ENCODE measurements at regions not wholly inside any gene's neighbourhood (a gene's known extent, or its start where the extent isn't known, plus 50 kb on each side); places are given as distances from the start of the nearest gene placed in this dataset.

DNA sequence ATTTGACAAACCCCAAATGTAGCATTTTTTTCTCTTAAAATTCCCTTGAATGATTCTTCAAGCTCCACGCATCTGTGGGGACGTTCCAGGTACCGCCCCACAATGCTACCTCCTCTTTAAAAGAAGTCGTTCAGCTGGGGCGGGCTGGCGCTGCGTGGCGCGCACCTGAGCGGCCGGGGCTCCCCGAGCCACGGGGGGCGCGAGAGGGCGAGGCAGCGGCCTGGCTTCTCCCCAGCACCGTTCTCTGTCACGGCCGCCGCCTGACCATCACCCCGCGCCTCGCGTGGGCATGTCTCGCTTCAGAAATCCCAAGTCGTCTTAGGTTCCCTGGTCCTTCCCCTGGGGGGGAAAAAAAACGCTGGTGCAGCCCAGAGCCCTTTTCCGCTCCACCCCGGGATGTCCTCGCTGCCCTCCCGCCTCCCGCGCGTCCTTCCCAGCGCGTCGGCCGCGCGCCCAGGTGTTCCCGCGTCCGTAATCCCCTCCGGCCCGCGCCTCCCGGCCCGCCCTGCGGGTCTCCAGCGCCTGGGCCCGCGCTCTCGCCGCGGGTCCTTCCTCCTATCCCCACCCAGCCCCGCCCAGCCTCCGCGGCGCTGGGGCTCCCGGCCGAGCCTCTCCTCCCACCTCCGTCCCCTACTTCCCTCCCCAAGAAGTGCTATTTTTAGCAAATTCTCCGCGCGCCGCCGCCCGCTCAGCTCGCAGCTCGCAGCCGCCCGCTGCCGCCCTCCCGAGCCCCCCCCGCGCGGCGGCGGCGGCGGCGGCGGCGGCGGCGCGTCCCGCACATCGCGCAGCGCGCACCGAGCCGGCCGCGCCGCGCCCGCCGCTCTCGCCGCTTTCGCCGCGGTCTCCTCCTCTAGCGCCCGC is 58.7 kb upstream of the PRPS1L1 start (continued):
- TF ChIP-seq PRDM15 (CRISPR knock-in tag; IDR thresholded peaks at IDR 0.05), result peak; percentile 51; the same call in 1 of the 2 replicates
- no peak for TF ChIP-seq NFATC4 (CRISPR knock-in tag; IDR thresholded peaks at IDR 0.05)
- TF ChIP-seq, protein P1, sequence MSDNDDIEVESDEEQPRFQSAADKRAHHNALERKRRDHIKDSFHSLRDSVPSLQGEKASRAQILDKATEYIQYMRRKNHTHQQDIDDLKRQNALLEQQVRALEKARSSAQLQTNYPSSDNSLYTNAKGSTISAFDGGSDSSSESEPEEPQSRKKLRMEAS (CRISPR knock-in tag; IDR thresholded peaks at IDR 0.05), result 0 out of 2 replicates have a peak, but pooled peaks have one; percentile 13
- TF ChIP-seq NFE2L1 (CRISPR knock-in tag; IDR thresholded peaks at IDR 0.05), result no peak
- 0 out of 2 replicates have a peak, but pooled peaks have one; percentile 27 for TF ChIP-seq TCF7 (CRISPR knock-in tag; IDR thresholded peaks at IDR 0.05; ENCODE audit: low read depth)
- TF ChIP-seq ETV6 (CRISPR knock-in tag; IDR thresholded peaks at IDR 0.05), result 0 out of 2 replicates have a peak, but pooled peaks have one; percentile 11
- TF ChIP-seq, protein P2, sequence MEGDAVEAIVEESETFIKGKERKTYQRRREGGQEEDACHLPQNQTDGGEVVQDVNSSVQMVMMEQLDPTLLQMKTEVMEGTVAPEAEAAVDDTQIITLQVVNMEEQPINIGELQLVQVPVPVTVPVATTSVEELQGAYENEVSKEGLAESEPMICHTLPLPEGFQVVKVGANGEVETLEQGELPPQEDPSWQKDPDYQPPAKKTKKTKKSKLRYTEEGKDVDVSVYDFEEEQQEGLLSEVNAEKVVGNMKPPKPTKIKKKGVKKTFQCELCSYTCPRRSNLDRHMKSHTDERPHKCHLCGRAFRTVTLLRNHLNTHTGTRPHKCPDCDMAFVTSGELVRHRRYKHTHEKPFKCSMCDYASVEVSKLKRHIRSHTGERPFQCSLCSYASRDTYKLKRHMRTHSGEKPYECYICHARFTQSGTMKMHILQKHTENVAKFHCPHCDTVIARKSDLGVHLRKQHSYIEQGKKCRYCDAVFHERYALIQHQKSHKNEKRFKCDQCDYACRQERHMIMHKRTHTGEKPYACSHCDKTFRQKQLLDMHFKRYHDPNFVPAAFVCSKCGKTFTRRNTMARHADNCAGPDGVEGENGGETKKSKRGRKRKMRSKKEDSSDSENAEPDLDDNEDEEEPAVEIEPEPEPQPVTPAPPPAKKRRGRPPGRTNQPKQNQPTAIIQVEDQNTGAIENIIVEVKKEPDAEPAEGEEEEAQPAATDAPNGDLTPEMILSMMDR (IDR thresholded peaks at IDR 0.05), result no peak
- TF ChIP-seq MYBL2 (CRISPR knock-in tag; IDR thresholded peaks at IDR 0.05), result 0 out of 2 replicates have a peak, but pooled peaks have one; percentile 45
- 0 out of 2 replicates have a peak, but pooled peaks have one; percentile 35 for TF ChIP-seq CBFB (CRISPR knock-in tag; IDR thresholded peaks at IDR 0.05; ENCODE audit: low read depth)

DNA sequence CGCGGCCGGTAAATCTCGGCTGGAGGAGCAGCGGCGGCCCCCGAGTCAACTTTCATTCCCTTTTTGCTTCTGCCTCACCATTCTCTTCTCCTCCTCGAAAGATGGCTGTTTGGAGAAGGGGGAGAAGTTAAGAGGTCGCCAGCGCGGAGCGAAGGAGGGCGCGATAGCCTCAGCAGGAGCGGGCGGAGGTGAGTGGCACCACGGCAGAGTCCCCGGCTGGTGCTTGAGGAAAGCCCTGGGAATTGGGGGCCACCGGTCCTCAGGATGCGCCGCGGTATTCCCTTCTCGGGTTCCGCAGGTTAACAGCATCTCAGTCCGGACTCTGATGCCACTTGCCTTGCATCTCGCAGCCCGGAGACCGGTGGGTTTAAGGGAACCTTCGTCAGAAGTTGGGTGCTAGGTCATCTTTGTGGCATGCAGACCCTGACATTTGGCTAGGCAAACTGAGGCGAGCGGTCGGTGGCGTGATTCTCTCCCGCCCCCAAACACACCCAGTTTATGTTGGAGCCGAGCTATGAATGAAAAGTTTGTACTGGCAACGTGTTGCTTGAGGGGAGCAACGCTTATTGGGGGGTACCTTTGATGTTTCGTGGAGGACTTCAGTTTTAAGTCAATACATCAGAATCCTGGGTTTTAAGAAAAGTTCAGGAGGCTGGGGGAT is 59.5 kb upstream of the PRPS1L1 start:
- H3K27me3 Mint-ChIP-seq (ENCODE audit: low read depth), result peaks cover 51% of the 10 kb centered on the region
- peak; percentile 42 for DNase-seq (ENCODE audit: low spot score)
- CTCF ChIA-PET, result interaction anchor here (1.2 to 1.4 kb wide), 2 partner anchors 23 to 317 kb away, joined by 3 to 7 read pairs; no protein-coding TSS in a partner anchor
- TF ChIP-seq, protein P3, sequence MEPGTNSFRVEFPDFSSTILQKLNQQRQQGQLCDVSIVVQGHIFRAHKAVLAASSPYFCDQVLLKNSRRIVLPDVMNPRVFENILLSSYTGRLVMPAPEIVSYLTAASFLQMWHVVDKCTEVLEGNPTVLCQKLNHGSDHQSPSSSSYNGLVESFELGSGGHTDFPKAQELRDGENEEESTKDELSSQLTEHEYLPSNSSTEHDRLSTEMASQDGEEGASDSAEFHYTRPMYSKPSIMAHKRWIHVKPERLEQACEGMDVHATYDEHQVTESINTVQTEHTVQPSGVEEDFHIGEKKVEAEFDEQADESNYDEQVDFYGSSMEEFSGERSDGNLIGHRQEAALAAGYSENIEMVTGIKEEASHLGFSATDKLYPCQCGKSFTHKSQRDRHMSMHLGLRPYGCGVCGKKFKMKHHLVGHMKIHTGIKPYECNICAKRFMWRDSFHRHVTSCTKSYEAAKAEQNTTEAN (CRISPR knock-in tag; IDR thresholded peaks at IDR 0.05), result 0 out of 2 replicates have a peak, but pooled peaks have one; percentile 52
- no peak for TF ChIP-seq GRHL2 (CRISPR knock-in tag; IDR thresholded peaks at IDR 0.05; ENCODE audit: insufficient replicate concordance, severe bottlenecking)
- H3K27ac Mint-ChIP-seq, result no peak overlapping the region
- POLR2A ChIA-PET, result no interaction called here
- peak overlapping the region; percentile 82 for H3K4me3 Mint-ChIP-seq
- H3K4me1 Mint-ChIP-seq, result peaks cover 13% of the 10 kb centered on the region
- H3K36me3 Mint-ChIP-seq, result no peaks in the 10 kb centered on the region
- H3K9me3 Mint-ChIP-seq, result no peaks in the 10 kb centered on the region
- peak; percentile 63 for ATAC-seq

- POLR2A ChIA-PET, result no interaction called here
These were observed 60.0 kb upstream of the PRPS1L1 start for GRCh38 chr7:18087687-18088078.

More at GRCh38 chr7:18087687-18088078, 60.0 kb upstream of the PRPS1L1 start:
- H3K36me3 Mint-ChIP-seq, result no peaks in the 10 kb centered on the region
- peak; percentile 53 for ATAC-seq
- peak; percentile 34 for DNase-seq (ENCODE audit: low spot score)
- peak overlapping the region; percentile 82 for H3K4me3 Mint-ChIP-seq
- TF ChIP-seq ZNF532 (CRISPR knock-in tag; IDR thresholded peaks at IDR 0.05; ENCODE audit: borderline replicate concordance) (no peak), ZNF263 (CRISPR knock-in tag; IDR thresholded peaks at IDR 0.05; ENCODE audit: low read depth) (no peak), SOX15 (CRISPR knock-in tag; IDR thresholded peaks at IDR 0.05) (no peak)
- H3K27me3 Mint-ChIP-seq (ENCODE audit: low read depth), result peaks cover 51% of the 10 kb centered on the region
- H3K9me3 Mint-ChIP-seq, result no peaks in the 10 kb centered on the region
- CTCF ChIA-PET, result interaction anchor here (1.2 to 1.4 kb wide), 2 partner anchors 24 to 318 kb away, joined by 3 to 7 read pairs; no protein-coding TSS in a partner anchor
- no peak overlapping the region for H3K27ac Mint-ChIP-seq
- peaks cover 13% of the 10 kb centered on the region for H3K4me1 Mint-ChIP-seq
